ENCODE measurements at regions not wholly inside any gene's neighbourhood (a gene's known extent, or its start where the extent isn't known, plus 50 kb on each side); places are given as distances from the start of the nearest gene placed in this dataset.

GRCh38 chr16:79288066-79288465 is 312.5 kb downstream of the MAF start:
- H3K9ac ChIP-seq (ENCODE audit: low read depth in 1 of 2, low read length in 2 of 2) = no peak overlapping the region
- H3K36me3 ChIP-seq (ENCODE audit: control insufficient read depth in 2 of 2, insufficient read depth in 2 of 2, low read length in 2 of 2) = no peaks in the 10 kb centered on the region
- H3K27me3 ChIP-seq (ENCODE audit: control insufficient read depth in 2 of 2, insufficient read depth in 2 of 2, low read length in 2 of 2) = no peaks in the 10 kb centered on the region
- H3K4me3 ChIP-seq (ENCODE audit: low read length in 2 of 2) = no peak overlapping the region
- H3K27ac ChIP-seq (ENCODE audit: low read depth in 2 of 2, low read length in 2 of 2) = no peak overlapping the region
- peaks cover 0 to 3% of the 10 kb centered on the region in 2 donors for H3K4me1 ChIP-seq (ENCODE audit: control insufficient read depth in 2 of 2, insufficient read depth in 2 of 2, low read length in 2 of 2)
- no peaks in the 10 kb centered on the region for H3K9me3 ChIP-seq (ENCODE audit: control insufficient read depth in 2 of 2, low read length in 2 of 2)

DNA sequence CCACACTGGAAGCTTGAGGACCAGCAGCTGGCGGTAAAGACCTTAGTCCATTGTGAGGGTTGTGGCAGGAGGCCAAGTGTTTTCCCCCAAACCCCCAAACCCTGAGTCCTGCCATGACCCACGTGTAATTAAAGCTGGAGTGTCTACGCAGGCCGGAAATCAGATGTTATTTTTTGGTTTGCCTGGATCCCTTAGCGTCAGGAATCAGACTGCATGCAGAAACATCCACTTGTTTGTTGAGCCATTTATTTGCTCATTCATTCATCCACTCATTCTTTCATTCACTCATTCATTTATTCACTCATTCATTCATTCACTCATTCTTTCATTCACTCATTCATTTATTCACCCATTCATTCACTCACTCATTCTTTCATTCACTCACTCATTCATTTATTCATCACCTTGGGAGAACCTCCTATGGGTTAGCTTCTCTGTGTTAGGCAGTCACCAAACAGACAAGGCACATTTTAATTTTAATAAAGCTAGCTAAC is 313.1 kb downstream of the MAF start:
- peak overlapping the region in 1 of 2 donors; percentile 27 for H3K27ac ChIP-seq (ENCODE audit: low read depth in 2 of 2, low read length in 2 of 2)
- no peaks in the 10 kb centered on the region for H3K9me3 ChIP-seq (ENCODE audit: control insufficient read depth in 2 of 2, low read length in 2 of 2)
- H3K4me3 ChIP-seq (ENCODE audit: low read length in 2 of 2) = peak overlapping the region in 1 of 2 donors; percentile 51
- H3K9ac ChIP-seq (ENCODE audit: low read depth in 1 of 2, low read length in 2 of 2) = peak overlapping the region in 1 of 2 donors; percentile 22
- H3K4me1 ChIP-seq (ENCODE audit: control insufficient read depth in 2 of 2, insufficient read depth in 2 of 2, low read length in 2 of 2) = peaks cover 0 to 3% of the 10 kb centered on the region in 2 donors
- H3K36me3 ChIP-seq (ENCODE audit: control insufficient read depth in 2 of 2, insufficient read depth in 2 of 2, low read length in 2 of 2) = no peaks in the 10 kb centered on the region
- no peaks in the 10 kb centered on the region for H3K27me3 ChIP-seq (ENCODE audit: control insufficient read depth in 2 of 2, insufficient read depth in 2 of 2, low read length in 2 of 2)

DNA sequence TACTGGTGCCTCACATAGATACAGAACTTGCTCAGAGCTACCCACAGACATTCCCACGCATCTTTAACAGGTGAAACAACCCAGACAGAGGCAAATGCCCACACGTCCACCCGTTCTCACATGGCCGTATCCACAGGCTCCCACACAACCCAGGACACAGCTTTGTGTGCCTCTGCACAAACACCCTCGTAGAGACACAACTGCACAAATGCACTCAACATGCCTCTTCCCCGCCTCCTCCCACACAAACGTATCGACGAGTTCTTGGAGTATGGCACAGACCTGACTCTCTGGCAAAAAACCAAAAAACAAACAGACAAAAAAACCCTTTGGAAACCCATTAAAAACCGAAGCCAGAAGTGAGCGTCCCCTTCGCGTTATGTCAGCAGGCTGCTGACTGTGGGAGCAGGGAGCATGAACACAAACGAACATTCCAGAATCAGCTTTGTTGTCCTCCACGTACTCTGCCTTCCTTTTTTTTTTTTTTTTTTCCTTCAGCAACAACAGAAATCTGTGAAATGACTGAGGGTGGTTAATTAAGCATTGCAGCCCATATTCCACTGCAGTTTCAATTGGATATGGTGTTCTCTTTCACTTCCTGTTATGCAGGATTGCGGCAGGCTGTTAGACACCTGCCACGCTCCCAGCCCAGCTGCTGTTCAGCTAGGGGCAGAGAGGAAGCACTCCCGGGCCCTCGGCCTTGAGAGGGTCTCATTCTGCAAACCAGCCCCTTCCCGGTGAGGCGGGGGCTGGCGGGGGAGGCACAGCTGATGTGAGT is 313.7 kb downstream of the MAF start:
- H3K36me3 ChIP-seq (ENCODE audit: control insufficient read depth in 2 of 2, insufficient read depth in 2 of 2, low read length in 2 of 2) = no peaks in the 10 kb centered on the region
- no peaks in the 10 kb centered on the region for H3K9me3 ChIP-seq (ENCODE audit: control insufficient read depth in 2 of 2, low read length in 2 of 2)
- peak overlapping the region in 1 of 2 donors; percentile 22 for H3K9ac ChIP-seq (ENCODE audit: low read depth in 1 of 2, low read length in 2 of 2)
- peak overlapping the region in 1 of 2 donors; percentile 51 for H3K4me3 ChIP-seq (ENCODE audit: low read length in 2 of 2)
- H3K4me1 ChIP-seq (ENCODE audit: control insufficient read depth in 2 of 2, insufficient read depth in 2 of 2, low read length in 2 of 2) = peaks cover 0 to 3% of the 10 kb centered on the region in 2 donors
- no peaks in the 10 kb centered on the region for H3K27me3 ChIP-seq (ENCODE audit: control insufficient read depth in 2 of 2, insufficient read depth in 2 of 2, low read length in 2 of 2)
- H3K27ac ChIP-seq (ENCODE audit: low read depth in 2 of 2, low read length in 2 of 2) = peak overlapping the region; percentile 3 to 27

- Histone ChIP-seq H3K4me1 (ENCODE audit: control insufficient read depth in 2 of 2, insufficient read depth in 2 of 2, low read length in 2 of 2) (peaks cover 0 to 3% of the 10 kb centered on the region in 2 donors), H3K36me3 (ENCODE audit: control insufficient read depth in 2 of 2, insufficient read depth in 2 of 2, low read length in 2 of 2) (no peaks in the 10 kb centered on the region), H3K9me3 (ENCODE audit: control insufficient read depth in 2 of 2, low read length in 2 of 2) (no peaks in the 10 kb centered on the region), H3K27me3 (ENCODE audit: control insufficient read depth in 2 of 2, insufficient read depth in 2 of 2, low read length in 2 of 2) (no peaks in the 10 kb centered on the region), H3K4me3 (ENCODE audit: low read length in 2 of 2) (no peak overlapping the region), H3K27ac (ENCODE audit: low read depth in 2 of 2, low read length in 2 of 2) (no peak overlapping the region), H3K9ac (ENCODE audit: low read depth in 1 of 2, low read length in 2 of 2) (no peak overlapping the region)
Measured at GRCh38 chr16:79284766-79285165, 315.8 kb downstream of the MAF start.

DNA sequence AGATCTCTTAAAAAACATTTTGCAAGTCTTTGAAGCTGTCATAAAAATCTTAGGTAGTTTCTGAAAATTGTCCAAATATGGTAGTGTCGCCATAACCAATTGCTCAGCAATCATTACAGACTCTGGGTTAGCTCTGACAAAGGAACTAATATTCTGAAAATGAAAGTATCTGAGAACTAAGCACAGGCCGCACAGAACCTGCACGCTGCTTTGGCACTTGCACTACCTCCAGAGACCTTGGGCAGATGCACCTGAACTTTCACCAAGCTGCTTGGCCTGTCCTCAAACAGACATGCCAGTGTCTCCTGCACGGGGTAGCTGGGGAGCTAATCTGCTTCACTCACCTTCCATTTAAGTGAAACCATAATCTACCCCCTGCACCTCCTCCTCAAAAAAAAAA is 317.0 kb downstream of the MAF start:
- no peaks in the 10 kb centered on the region for H3K9me3 ChIP-seq (ENCODE audit: control insufficient read depth in 2 of 2, low read length in 2 of 2)
- no peaks in the 10 kb centered on the region for H3K27me3 ChIP-seq (ENCODE audit: control insufficient read depth in 2 of 2, insufficient read depth in 2 of 2, low read length in 2 of 2)
- H3K36me3 ChIP-seq (ENCODE audit: control insufficient read depth in 2 of 2, insufficient read depth in 2 of 2, low read length in 2 of 2) = no peaks in the 10 kb centered on the region
- H3K9ac ChIP-seq (ENCODE audit: low read depth in 1 of 2, low read length in 2 of 2) = no peak overlapping the region
- peaks cover 0 to 3% of the 10 kb centered on the region in 2 donors for H3K4me1 ChIP-seq (ENCODE audit: control insufficient read depth in 2 of 2, insufficient read depth in 2 of 2, low read length in 2 of 2)
- H3K4me3 ChIP-seq (ENCODE audit: low read length in 2 of 2) = no peak overlapping the region
- no peak overlapping the region for H3K27ac ChIP-seq (ENCODE audit: low read depth in 2 of 2, low read length in 2 of 2)

DNA sequence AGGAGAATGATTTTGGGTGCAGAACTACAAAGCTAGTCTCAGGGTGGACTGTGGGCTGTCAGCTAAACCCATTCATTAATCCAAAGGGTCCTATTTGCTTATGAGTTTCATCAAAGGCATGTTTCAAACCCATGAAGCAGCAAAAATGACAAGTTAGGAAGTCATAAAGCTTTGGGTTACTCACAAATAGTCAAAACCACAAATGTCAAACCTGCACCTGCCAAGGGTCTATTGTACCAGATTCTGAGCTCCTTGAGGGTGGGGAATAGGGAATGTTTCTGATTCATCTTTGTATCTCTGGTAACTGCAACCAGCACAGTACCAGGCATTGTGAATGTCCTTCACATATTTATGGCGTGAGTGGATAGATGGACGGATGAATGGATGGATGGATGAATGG is 317.7 kb downstream of the MAF start:
- no peak overlapping the region for H3K9ac ChIP-seq (ENCODE audit: low read depth in 1 of 2, low read length in 2 of 2)
- no peaks in the 10 kb centered on the region for H3K27me3 ChIP-seq (ENCODE audit: control insufficient read depth in 2 of 2, insufficient read depth in 2 of 2, low read length in 2 of 2)
- H3K9me3 ChIP-seq (ENCODE audit: control insufficient read depth in 2 of 2, low read length in 2 of 2) = no peaks in the 10 kb centered on the region
- H3K36me3 ChIP-seq (ENCODE audit: control insufficient read depth in 2 of 2, insufficient read depth in 2 of 2, low read length in 2 of 2) = no peaks in the 10 kb centered on the region
- H3K27ac ChIP-seq (ENCODE audit: low read depth in 2 of 2, low read length in 2 of 2) = no peak overlapping the region
- H3K4me3 ChIP-seq (ENCODE audit: low read length in 2 of 2) = no peak overlapping the region
- peaks cover 0 to 3% of the 10 kb centered on the region in 2 donors for H3K4me1 ChIP-seq (ENCODE audit: control insufficient read depth in 2 of 2, insufficient read depth in 2 of 2, low read length in 2 of 2)

- Histone ChIP-seq H3K4me3 (ENCODE audit: low read length in 2 of 2) (no peak overlapping the region), H3K4me1 (ENCODE audit: control insufficient read depth in 2 of 2, insufficient read depth in 2 of 2, low read length in 2 of 2) (no peaks in the 10 kb centered on the region), H3K36me3 (ENCODE audit: control insufficient read depth in 2 of 2, insufficient read depth in 2 of 2, low read length in 2 of 2) (no peaks in the 10 kb centered on the region), H3K9me3 (ENCODE audit: control insufficient read depth in 2 of 2, low read length in 2 of 2) (no peaks in the 10 kb centered on the region), H3K27me3 (ENCODE audit: control insufficient read depth in 2 of 2, insufficient read depth in 2 of 2, low read length in 2 of 2) (no peaks in the 10 kb centered on the region), H3K27ac (ENCODE audit: low read depth in 2 of 2, low read length in 2 of 2) (peak overlapping the region in 1 of 2 donors; percentile 7), H3K9ac (ENCODE audit: low read depth in 1 of 2, low read length in 2 of 2) (no peak overlapping the region)
Measured at GRCh38 chr16:79278506-79278905, 322.0 kb downstream of the MAF start.

- H3K27me3 ChIP-seq (ENCODE audit: control insufficient read depth in 2 of 2, insufficient read depth in 2 of 2, low read length in 2 of 2) = no peaks in the 10 kb centered on the region
- H3K9ac ChIP-seq (ENCODE audit: low read depth in 1 of 2, low read length in 2 of 2) = no peak overlapping the region
- H3K27ac ChIP-seq (ENCODE audit: low read depth in 2 of 2, low read length in 2 of 2) = no peak overlapping the region
- H3K36me3 ChIP-seq (ENCODE audit: control insufficient read depth in 2 of 2, insufficient read depth in 2 of 2, low read length in 2 of 2) = no peaks in the 10 kb centered on the region
- H3K4me3 ChIP-seq (ENCODE audit: low read length in 2 of 2) = no peak overlapping the region
- H3K9me3 ChIP-seq (ENCODE audit: control insufficient read depth in 2 of 2, low read length in 2 of 2) = no peaks in the 10 kb centered on the region
- no peaks in the 10 kb centered on the region for H3K4me1 ChIP-seq (ENCODE audit: control insufficient read depth in 2 of 2, insufficient read depth in 2 of 2, low read length in 2 of 2)
Measured at GRCh38 chr16:79276501-79276900, 324.0 kb downstream of the MAF start.

DNA sequence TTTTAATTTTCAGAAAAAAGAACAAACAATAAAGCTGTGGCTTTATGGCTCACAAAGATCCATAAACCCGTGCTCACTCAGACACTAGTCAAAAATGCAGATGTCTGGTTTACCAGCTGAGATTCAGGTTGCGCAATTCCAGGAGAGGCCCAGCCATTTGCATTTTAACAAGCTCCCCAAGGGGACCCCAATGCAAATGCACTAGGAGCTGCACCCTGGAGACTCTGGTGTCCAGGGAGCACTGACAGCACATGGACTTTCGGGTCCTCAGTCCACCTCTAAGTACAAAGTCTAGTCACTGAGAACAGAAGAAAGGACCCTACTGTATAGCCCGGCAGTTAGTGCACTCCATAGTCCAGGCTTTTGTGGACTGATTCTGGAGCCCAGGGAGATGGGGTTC is 326.3 kb downstream of the MAF start:
- H3K36me3 ChIP-seq (ENCODE audit: control insufficient read depth in 2 of 2, insufficient read depth in 2 of 2, low read length in 2 of 2) = no peaks in the 10 kb centered on the region
- no peaks in the 10 kb centered on the region for H3K27me3 ChIP-seq (ENCODE audit: control insufficient read depth in 2 of 2, insufficient read depth in 2 of 2, low read length in 2 of 2)
- no peak overlapping the region for H3K9ac ChIP-seq (ENCODE audit: low read depth in 1 of 2, low read length in 2 of 2)
- no peak overlapping the region for H3K27ac ChIP-seq (ENCODE audit: low read depth in 2 of 2, low read length in 2 of 2)
- no peak overlapping the region for H3K4me3 ChIP-seq (ENCODE audit: low read length in 2 of 2)
- H3K9me3 ChIP-seq (ENCODE audit: control insufficient read depth in 2 of 2, low read length in 2 of 2) = no peaks in the 10 kb centered on the region
- H3K4me1 ChIP-seq (ENCODE audit: control insufficient read depth in 2 of 2, insufficient read depth in 2 of 2, low read length in 2 of 2) = no peaks in the 10 kb centered on the region

DNA sequence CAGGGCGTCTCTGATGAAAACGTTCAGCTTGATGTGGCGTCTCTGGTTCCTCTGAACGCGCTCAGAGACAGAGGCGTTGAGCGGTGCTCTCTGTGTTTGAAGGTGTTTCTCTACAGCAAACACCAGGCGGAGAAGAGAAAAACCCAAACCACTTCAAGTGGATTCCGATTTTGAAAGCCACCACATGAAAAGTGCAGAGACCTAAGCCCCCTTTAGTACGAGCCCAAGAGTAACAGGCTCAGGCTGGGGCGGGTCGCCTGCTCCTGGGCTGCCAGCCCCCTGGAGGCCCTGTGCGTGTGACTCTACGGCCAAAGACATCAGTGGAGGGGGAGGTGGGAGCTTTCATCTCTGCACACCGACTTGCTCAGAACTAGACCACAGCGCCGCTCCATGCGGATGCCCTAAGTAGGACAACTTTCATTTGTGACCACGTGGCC is 328.4 kb downstream of the MAF start:
- Histone ChIP-seq H3K9ac (ENCODE audit: low read depth in 1 of 2, low read length in 2 of 2) (no peak overlapping the region), H3K36me3 (ENCODE audit: control insufficient read depth in 2 of 2, insufficient read depth in 2 of 2, low read length in 2 of 2) (no peaks in the 10 kb centered on the region), H3K4me3 (ENCODE audit: low read length in 2 of 2) (no peak overlapping the region), H3K4me1 (ENCODE audit: control insufficient read depth in 2 of 2, insufficient read depth in 2 of 2, low read length in 2 of 2) (no peaks in the 10 kb centered on the region), H3K9me3 (ENCODE audit: control insufficient read depth in 2 of 2, low read length in 2 of 2) (no peaks in the 10 kb centered on the region), H3K27ac (ENCODE audit: low read depth in 2 of 2, low read length in 2 of 2) (peak overlapping the region in 1 of 2 donors; percentile 16), H3K27me3 (ENCODE audit: control insufficient read depth in 2 of 2, insufficient read depth in 2 of 2, low read length in 2 of 2) (no peaks in the 10 kb centered on the region)
